ENCODE measurements at regions not wholly inside any gene's neighbourhood (a gene's known extent, or its start where the extent isn't known, plus 50 kb on each side); places are given as distances from the start of the nearest gene placed in this dataset.

DNA sequence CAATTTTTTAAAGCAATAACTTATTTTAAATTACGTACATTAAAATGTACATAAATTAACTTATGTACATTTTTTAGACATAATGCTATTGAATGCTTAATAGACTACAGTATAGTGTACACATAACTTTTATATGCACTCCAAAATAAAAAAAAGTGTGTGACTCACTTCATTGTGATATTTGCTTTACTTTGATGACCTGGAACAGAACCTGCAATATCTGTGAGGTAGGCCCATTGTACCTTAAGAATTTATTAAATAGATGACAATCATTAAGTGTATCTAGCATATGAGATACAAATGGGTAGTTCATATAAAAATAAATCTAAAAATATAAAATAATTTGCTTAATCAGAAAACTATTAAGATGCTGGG, 276.7 kb downstream of the NFKBIZ start:
- peaks cover 0 to 18% (median 4%) of the 10 kb centered on the region in 4 donors for H3K4me1 ChIP-seq
- no peak for TF ChIP-seq POLR2A (IDR thresholded peaks at IDR 0.05)
- TF ChIP-seq, protein P1, sequence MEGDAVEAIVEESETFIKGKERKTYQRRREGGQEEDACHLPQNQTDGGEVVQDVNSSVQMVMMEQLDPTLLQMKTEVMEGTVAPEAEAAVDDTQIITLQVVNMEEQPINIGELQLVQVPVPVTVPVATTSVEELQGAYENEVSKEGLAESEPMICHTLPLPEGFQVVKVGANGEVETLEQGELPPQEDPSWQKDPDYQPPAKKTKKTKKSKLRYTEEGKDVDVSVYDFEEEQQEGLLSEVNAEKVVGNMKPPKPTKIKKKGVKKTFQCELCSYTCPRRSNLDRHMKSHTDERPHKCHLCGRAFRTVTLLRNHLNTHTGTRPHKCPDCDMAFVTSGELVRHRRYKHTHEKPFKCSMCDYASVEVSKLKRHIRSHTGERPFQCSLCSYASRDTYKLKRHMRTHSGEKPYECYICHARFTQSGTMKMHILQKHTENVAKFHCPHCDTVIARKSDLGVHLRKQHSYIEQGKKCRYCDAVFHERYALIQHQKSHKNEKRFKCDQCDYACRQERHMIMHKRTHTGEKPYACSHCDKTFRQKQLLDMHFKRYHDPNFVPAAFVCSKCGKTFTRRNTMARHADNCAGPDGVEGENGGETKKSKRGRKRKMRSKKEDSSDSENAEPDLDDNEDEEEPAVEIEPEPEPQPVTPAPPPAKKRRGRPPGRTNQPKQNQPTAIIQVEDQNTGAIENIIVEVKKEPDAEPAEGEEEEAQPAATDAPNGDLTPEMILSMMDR (IDR thresholded peaks at IDR 0.05), result no peak
- H3K9me3 ChIP-seq, result no peaks in the 10 kb centered on the region
- intact Hi-C loops (cut with DNase I), result no loop called here
- no peaks in the 10 kb centered on the region for H3K36me3 ChIP-seq
- 74% methylated on average over 1 of the region's 1 CpG for whole genome bisulfite sequencing (ENCODE audit: insufficient coverage, low coverage, low lambda C conversion rate, missing lambda C conversion rate)
- ATAC-seq (peak in 1 of 4 donors; percentile 16), DNase-seq (no peak)
- peak overlapping the region in 2 of 3 donors; percentile 68 to 69 for H3K27ac ChIP-seq
- H3K4me3 ChIP-seq, result no peak overlapping the region
- no peaks in the 10 kb centered on the region for H3K27me3 ChIP-seq

DNA sequence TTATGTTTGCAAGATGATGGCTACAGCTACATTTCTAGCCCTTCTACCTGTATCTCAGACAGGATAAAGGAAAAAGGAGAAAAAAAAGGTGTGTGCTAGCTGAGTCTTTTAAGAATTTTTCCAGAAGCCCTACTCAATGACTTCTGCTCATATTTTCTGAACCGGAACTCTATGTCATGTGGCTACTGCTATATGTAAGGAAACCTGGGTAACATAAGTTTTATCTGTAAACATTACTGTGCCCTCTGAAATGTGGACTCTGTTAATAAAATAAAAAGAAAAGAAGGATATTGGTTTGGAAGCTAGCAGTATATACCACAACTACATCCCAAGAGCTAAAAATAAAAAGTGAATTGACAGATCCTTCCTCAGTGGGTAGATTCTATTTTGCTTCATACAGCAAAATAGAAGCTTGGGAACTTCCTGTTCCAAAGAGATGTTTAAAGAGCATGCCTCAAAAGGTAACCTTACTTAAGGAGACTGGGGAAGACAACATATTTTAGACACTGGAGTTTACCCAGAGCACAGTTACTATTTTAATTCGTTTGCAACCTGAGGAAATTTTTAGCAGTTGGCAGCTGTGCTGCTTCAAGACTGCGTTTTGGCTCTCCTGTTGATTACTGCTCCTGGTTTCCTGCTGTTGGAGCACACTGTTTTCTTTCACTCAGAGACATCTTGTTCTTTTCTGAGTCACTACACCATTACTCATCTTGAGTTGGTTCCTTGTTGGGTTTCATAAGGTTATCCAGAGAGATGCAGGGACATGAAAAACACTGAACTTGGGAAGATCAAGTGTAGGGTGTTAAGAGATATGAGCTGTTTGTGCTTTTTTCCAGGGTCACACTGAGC, 280.7 kb downstream of the NFKBIZ start:
- TF ChIP-seq, protein P1 (IDR thresholded peaks at IDR 0.05), result no peak
- no peak for TF ChIP-seq POLR2A (IDR thresholded peaks at IDR 0.05)
- Histone ChIP-seq H3K4me3 (no peak overlapping the region), H3K4me1 (peaks cover 0 to 5% (median 2%) of the 10 kb centered on the region in 4 donors), H3K27ac (no peak overlapping the region), H3K36me3 (no peaks in the 10 kb centered on the region), H3K27me3 (no peaks in the 10 kb centered on the region), H3K9me3 (no peaks in the 10 kb centered on the region)
- peak in 2 of 4 donors; percentile 53 to 67 for ATAC-seq
- no peak for DNase-seq
- intact Hi-C loops (cut with DNase I), result no loop called here
- 44% methylated on average over 3 of the region's 3 CpGs for WGBS (ENCODE audit: insufficient coverage, low coverage, low lambda C conversion rate, missing lambda C conversion rate)

DNA sequence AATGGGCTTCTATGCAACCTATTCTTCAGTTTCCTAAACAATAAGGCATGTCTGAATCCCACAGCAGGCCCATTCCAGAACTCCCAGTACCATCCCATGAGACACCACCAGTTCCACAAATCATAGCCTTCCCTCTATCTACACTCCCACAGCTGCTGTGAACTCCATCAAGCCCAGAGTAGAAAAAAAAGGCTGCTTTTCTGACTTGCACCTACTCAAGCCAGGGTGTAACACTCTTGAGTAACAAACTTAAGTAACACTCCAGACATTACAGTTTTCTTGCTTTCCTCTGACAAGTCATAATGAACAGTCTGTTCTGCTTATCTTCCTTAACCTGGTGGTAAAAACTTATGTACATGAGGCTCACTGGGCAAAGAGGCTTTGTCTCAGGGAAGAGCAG, 283.1 kb downstream of the NFKBIZ start:
- Histone ChIP-seq H3K4me1 (no peaks in the 10 kb centered on the region), H3K9me3 (no peaks in the 10 kb centered on the region), H3K27me3 (no peaks in the 10 kb centered on the region), H3K36me3 (no peaks in the 10 kb centered on the region), H3K27ac (no peak overlapping the region), H3K4me3 (no peak overlapping the region)
- ATAC-seq (no peak), DNase-seq (no peak)
- TF ChIP-seq POLR2A (IDR thresholded peaks at IDR 0.05), result no peak
- TF ChIP-seq, protein P1 (IDR thresholded peaks at IDR 0.05), result no peak
- intact Hi-C loops (cut with DNase I), result no loop called here

DNA sequence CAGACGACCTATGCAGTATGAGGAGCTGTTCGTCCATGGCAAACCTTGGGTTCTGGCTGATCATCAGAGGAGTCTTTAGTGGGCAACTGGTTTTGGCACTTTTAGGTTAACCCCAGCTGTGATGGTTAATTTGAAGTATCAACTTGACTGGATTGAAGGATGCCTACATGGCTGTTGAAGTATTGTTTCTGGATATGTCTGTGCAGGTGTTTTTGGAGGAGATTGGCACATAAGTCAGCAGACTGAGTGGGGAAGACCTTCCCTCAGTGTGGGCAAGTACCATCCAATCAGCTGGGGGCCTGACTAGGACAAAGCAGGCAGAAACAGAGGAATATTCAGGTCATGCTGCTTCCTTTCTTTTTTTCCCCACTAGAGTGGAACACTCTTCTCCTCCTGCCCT, 284.1 kb downstream of the NFKBIZ start:
- Histone ChIP-seq H3K27me3 (no peaks in the 10 kb centered on the region), H3K9me3 (no peaks in the 10 kb centered on the region), H3K4me1 (no peaks in the 10 kb centered on the region), H3K27ac (no peak overlapping the region), H3K4me3 (no peak overlapping the region), H3K36me3 (no peaks in the 10 kb centered on the region)
- DNase-seq (no peak), ATAC-seq (no peak)
- intact Hi-C loops (cut with DNase I), result no loop called here
- TF ChIP-seq, protein P1 (IDR thresholded peaks at IDR 0.05), result no peak
- no peak for TF ChIP-seq POLR2A (IDR thresholded peaks at IDR 0.05)
- 88% methylated on average over 2 of the region's 2 CpGs for WGBS (ENCODE audit: insufficient coverage, low coverage, low lambda C conversion rate, missing lambda C conversion rate)

Measured in right lobe of liver (tissue), 6 donors.